SK-N-SH (cell line): ENCODE measurements at regions not wholly inside any gene's neighbourhood (a gene's known extent, or its start where the extent isn't known, plus 50 kb on each side); places are given as distances from the start of the nearest gene placed in this dataset.

ENCODE experiments used
- CHD2 ChIP-seq: fragments of 150-350 bp; IDR thresholded peaks from 2 replicates; pipeline ENCODE4 v1.6.1; 2018; ENCODE audit warnings: low read length; ENCODE audit not compliant: partially characterized antibody
- FOSL2 ChIP-seq: IDR thresholded peaks from 2 replicates; pipeline ENCODE4 v1.4.0; 2012; ENCODE audit warnings: low read depth, mild to moderate bottlenecking, moderate library complexity, borderline replicate concordance
- JUND ChIP-seq: IDR thresholded peaks from 2 replicates; pipeline ENCODE4 v1.4.0; 2012
- MAX ChIP-seq: IDR thresholded peaks from 2 replicates; pipeline ENCODE4 v1.4.0; 2012; ENCODE audit warnings: low read depth
- NFIC ChIP-seq: IDR thresholded peaks from 2 replicates; pipeline ENCODE4 v1.4.0; 2012; ENCODE audit warnings: borderline replicate concordance
- POLR2AphosphoS5 ChIP-seq: IDR thresholded peaks from 2 replicates; pipeline ENCODE4 v1.6.1; 2012; ENCODE audit warnings: low read depth, low read length
- RAD21 ChIP-seq: IDR thresholded peaks from 2 replicates; pipeline ENCODE4 v1.6.1; 2012; ENCODE audit warnings: mild to moderate bottlenecking, low read length
- RCOR1 ChIP-seq: fragments of 150-350 bp; IDR thresholded peaks from 2 replicates; pipeline ENCODE4 v1.6.1; 2017; ENCODE audit warnings: antibody characterized with exemption, low read length
- REST ChIP-seq: IDR thresholded peaks from 2 replicates; pipeline ENCODE4 v1.6.1; 2012; ENCODE audit warnings: mild to moderate bottlenecking, low read depth, low read length, moderate library complexity
- SIN3A ChIP-seq: IDR thresholded peaks from 2 replicates; pipeline ENCODE4 v1.6.1; 2012; ENCODE audit warnings: low read depth, mild to moderate bottlenecking, low read length, moderate library complexity, borderline replicate concordance
- YY1 ChIP-seq: IDR thresholded peaks from 2 replicates; pipeline ENCODE4 v1.4.0; 2012; ENCODE audit warnings: low read depth, mild to moderate bottlenecking
- TF ChIP-seq, protein P1 (sequence below): fragments of 200-600 bp; sonication (generic); IDR thresholded peaks from 2 replicates; pipeline ENCODE4 v1.6.1; 2017; ENCODE audit warnings: antibody characterized with exemption, mild to moderate bottlenecking, moderate library complexity
- TF ChIP-seq, protein P2 (sequence below): IDR thresholded peaks from 2 replicates; pipeline ENCODE4 v1.4.0; 2012; ENCODE audit warnings: low read depth, borderline replicate concordance

DNA sequence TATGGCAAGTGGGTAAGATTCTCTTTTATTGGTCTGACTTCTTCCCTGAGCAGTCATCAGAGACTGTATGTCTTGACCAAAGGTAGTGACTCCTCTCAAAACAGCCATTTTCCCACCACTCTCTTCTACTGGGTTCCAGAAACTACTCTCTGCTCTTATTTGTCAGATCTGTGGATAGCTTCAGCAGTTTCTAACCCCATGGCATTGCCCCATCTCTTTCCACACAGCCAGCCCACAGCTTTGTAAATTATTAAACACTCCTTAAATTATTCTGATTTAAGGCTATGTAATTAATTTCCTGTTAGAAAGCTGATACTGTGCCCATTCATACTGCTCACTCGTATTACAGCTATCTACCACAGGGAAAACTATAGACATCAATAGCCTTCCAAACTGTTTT, 138.4 kb upstream of the CNR1 start:
- TF ChIP-seq POLR2AphosphoS5 = no peak
- TF ChIP-seq, protein P1, sequence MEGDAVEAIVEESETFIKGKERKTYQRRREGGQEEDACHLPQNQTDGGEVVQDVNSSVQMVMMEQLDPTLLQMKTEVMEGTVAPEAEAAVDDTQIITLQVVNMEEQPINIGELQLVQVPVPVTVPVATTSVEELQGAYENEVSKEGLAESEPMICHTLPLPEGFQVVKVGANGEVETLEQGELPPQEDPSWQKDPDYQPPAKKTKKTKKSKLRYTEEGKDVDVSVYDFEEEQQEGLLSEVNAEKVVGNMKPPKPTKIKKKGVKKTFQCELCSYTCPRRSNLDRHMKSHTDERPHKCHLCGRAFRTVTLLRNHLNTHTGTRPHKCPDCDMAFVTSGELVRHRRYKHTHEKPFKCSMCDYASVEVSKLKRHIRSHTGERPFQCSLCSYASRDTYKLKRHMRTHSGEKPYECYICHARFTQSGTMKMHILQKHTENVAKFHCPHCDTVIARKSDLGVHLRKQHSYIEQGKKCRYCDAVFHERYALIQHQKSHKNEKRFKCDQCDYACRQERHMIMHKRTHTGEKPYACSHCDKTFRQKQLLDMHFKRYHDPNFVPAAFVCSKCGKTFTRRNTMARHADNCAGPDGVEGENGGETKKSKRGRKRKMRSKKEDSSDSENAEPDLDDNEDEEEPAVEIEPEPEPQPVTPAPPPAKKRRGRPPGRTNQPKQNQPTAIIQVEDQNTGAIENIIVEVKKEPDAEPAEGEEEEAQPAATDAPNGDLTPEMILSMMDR = no peak
- no peak for TF ChIP-seq SIN3A
- no peak for TF ChIP-seq MAX
- TF ChIP-seq FOSL2 = no peak
- TF ChIP-seq YY1 = no peak
- no peak for TF ChIP-seq NFIC
- no peak for TF ChIP-seq RAD21
- no peak for TF ChIP-seq JUND
- TF ChIP-seq RCOR1 = no peak
- no peak for TF ChIP-seq CHD2
- no peak for TF ChIP-seq REST
- TF ChIP-seq, protein P2, sequence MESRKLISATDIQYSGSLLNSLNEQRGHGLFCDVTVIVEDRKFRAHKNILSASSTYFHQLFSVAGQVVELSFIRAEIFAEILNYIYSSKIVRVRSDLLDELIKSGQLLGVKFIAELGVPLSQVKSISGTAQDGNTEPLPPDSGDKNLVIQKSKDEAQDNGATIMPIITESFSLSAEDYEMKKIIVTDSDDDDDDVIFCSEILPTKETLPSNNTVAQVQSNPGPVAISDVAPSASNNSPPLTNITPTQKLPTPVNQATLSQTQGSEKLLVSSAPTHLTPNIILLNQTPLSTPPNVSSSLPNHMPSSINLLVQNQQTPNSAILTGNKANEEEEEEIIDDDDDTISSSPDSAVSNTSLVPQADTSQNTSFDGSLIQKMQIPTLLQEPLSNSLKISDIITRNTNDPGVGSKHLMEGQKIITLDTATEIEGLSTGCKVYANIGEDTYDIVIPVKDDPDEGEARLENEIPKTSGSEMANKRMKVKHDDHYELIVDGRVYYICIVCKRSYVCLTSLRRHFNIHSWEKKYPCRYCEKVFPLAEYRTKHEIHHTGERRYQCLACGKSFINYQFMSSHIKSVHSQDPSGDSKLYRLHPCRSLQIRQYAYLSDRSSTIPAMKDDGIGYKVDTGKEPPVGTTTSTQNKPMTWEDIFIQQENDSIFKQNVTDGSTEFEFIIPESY = no peak
